ENCODE measurements at regions not wholly inside any gene's neighbourhood (a gene's known extent, or its start where the extent isn't known, plus 50 kb on each side); places are given as distances from the start of the nearest gene placed in this dataset.

GRCh38 chr12:94872007-94872653 lies 131.4 kb downstream of the NDUFA12 start:
- DNase-seq (ENCODE audit: low read depth) = peak; percentile 37
- no peak for TF ChIP-seq CTCF (IDR thresholded peaks at IDR 0.05; ENCODE audit: control insufficient read depth, extremely low read depth, insufficient read depth)
- no peak overlapping the region for H3K4me3 ChIP-seq (ENCODE audit: low read depth, low read length)

DNA sequence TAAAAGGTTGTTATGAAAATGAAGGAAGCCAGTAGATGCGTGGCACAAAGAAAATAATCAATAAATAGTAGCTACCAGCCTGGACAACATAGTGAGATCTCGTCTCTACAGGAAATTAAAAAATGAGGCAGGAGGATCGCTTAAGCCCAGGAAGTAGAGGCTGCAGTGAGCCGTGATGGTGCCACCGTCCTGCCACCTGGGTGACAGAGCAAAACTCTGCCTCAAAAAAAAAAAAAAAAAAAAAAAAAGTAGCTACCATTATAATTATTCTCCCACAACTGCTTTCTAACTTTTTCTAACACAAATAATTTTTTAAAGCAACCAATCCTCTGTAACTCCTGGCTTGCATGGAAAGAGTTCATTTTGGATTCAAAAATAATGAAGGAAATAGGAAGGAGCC lies 133.0 kb downstream of the NDUFA12 start:
- no peak for DNase-seq (ENCODE audit: low read depth)
- H3K4me3 ChIP-seq (ENCODE audit: low read depth, low read length) = no peak overlapping the region
- TF ChIP-seq CTCF (IDR thresholded peaks at IDR 0.05; ENCODE audit: control insufficient read depth, extremely low read depth, insufficient read depth) = no peak

GRCh38 chr12:94868161-94868560 lies 135.3 kb downstream of the NDUFA12 start:
- DNase-seq (ENCODE audit: low read depth) = no peak
- H3K4me3 ChIP-seq (ENCODE audit: low read depth, low read length) = no peak overlapping the region
- TF ChIP-seq CTCF (IDR thresholded peaks at IDR 0.05; ENCODE audit: control insufficient read depth, extremely low read depth, insufficient read depth) = no peak

DNA sequence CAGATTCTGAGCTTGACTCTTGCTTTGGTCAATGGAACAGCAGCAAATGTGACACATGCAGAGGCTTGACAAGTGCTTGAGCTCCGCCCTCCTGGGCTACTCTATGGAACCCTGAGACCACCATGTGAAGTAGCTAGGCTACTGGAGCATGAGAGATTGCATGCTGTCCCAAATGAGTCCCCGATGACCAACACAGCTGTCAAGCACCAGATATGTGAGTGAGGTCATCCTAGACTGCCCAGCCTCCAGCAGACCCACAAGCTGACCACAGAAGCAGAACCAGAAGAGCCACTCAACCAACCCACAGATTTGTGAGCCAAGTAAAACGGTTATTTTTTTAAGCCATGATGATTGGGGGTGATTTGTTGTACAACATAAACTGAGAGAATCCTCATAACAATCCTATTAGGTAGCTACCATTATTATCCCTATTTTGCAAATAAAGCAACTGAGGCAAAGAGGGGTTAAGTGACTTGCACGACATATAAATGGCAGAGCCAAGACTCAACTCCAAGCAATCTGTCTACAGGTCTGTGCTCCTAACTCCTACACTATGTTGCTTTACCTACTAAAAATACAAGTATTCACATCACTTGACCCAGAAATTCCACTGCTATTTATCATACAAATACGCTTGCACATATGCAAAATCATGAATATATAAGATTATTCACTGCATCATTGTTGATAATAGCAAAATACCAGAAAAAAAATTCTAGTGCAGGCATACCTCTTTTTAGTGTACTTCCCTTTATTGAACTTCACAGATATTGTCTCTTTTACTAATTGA lies 136.2 kb downstream of the NDUFA12 start:
- DNase-seq (ENCODE audit: low read depth) = no peak
- TF ChIP-seq CTCF (IDR thresholded peaks at IDR 0.05; ENCODE audit: control insufficient read depth, extremely low read depth, insufficient read depth) = no peak
- H3K4me3 ChIP-seq (ENCODE audit: low read depth, low read length) = no peak overlapping the region

DNA sequence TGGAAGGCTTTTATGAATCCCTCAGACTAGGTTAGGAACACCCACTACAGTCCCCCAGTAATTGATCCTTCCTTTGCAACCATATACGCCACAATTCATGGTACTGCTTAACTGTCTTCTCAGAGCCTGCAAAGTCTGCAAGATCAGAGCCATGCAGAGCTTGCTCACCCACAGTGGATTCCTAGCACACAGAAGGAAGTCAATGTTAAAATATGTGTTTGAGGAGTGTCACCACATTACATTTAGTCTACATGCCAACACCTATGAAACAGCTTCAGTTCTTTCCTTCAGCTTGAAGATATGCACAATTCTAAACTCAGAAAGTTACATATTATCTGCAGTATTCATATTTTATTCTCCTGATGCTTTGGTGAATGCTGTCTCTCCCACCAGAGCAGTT lies 138.5 kb downstream of the NDUFA12 start:
- H3K4me3 ChIP-seq (ENCODE audit: low read depth, low read length) = no peak overlapping the region
- no peak for DNase-seq (ENCODE audit: low read depth)
- no peak for TF ChIP-seq CTCF (IDR thresholded peaks at IDR 0.05; ENCODE audit: control insufficient read depth, extremely low read depth, insufficient read depth)

- no peak for TF ChIP-seq CTCF (IDR thresholded peaks at IDR 0.05; ENCODE audit: control insufficient read depth, extremely low read depth, insufficient read depth)
- no peak for DNase-seq (ENCODE audit: low read depth)
These were observed 140.0 kb downstream of the NDUFA12 start for GRCh38 chr12:94863321-94864035.

More at GRCh38 chr12:94863321-94864035, 140.0 kb downstream of the NDUFA12 start:
- H3K4me3 ChIP-seq (ENCODE audit: low read depth, low read length) = no peak overlapping the region
